Right cardiac atrium (tissue), 5 donors: ENCODE measurements at regions not wholly inside any gene's neighbourhood (a gene's known extent, or its start where the extent isn't known, plus 50 kb on each side); places are given as distances from the start of the nearest gene placed in this dataset.

Experiments
- ATAC-seq, 2 donors: fragments of 200-7000 bp; cut with Tn5 transposase; one replicate each; pipeline versions ENCODE4 v1.8.0 to v1.9.1; 2020; ENCODE audit warnings: moderate library complexity in 2 of 2, mild to moderate bottlenecking in 1 of 2
- DNase-seq, 3 donors: peaks; one replicate each; pipeline ENCODE4 v3.0.0-alpha.2; 2020
- H3K27ac ChIP-seq: one replicate; pipeline ENCODE4 v1.5.1; 2013; ENCODE audit warnings: mild to moderate bottlenecking, low read length, control low read depth, moderate library complexity
- H3K27me3 ChIP-seq: one replicate; pipeline ENCODE4 v1.6.1; 2013; ENCODE audit not compliant: control insufficient read depth, insufficient read depth
- H3K4me1 ChIP-seq: one replicate; pipeline ENCODE4 v1.6.1; 2013; ENCODE audit warnings: low read length; ENCODE audit not compliant: control insufficient read depth, insufficient read depth
- H3K4me3 ChIP-seq: one replicate; pipeline ENCODE4 v1.5.1; 2013; ENCODE audit warnings: low read length, control low read depth
- H3K9me3 ChIP-seq: one replicate; pipeline ENCODE4 v1.6.1; 2013; ENCODE audit warnings: low read length; ENCODE audit not compliant: control insufficient read depth
- WGBS: extraction: QIAGEN DNeasy Blood & Tissue Kit; methylation state at CpG from one replicate; pipeline ENCODE4 v1.1.7; 2013; 5-methylcytosine and 5-hydroxymethylcytosine counted together
- intact Hi-C, 4 donors: fragments of 100-400 bp; cut with DNase I; formaldehyde crosslinking; loops; one replicate each; pipeline versions ENCODE4 v1.11.0 to v1.14.0; 2022 to 2023
- donor health status: healthy with polysubstance abuse.
- donor health status: DM: no; HTN: yes; CAD: no.
- donor health status: DM: no; HTN: no; CAD: no.
- donor health status: DM: no; HTN: yes; CAD: no; lungs with severe emphysema.
- donor health status: DM: yes; HTN: yes; CAD: no.

- Histone ChIP-seq H3K27ac (no peak overlapping the region), H3K9me3 (no peaks in the 10 kb centered on the region), H3K4me3 (no peak overlapping the region), H3K27me3 (peaks cover 3% of the 10 kb centered on the region), H3K4me1 (no peaks in the 10 kb centered on the region)
- ATAC-seq (no peak), DNase-seq (no peak)
- WGBS = 46% methylated on average over 3 of the region's 3 CpGs
- intact Hi-C loops = no loop called here
These were observed 144.0 kb upstream of the TMPO start for GRCh38 chr12:98371419-98371818.

DNA sequence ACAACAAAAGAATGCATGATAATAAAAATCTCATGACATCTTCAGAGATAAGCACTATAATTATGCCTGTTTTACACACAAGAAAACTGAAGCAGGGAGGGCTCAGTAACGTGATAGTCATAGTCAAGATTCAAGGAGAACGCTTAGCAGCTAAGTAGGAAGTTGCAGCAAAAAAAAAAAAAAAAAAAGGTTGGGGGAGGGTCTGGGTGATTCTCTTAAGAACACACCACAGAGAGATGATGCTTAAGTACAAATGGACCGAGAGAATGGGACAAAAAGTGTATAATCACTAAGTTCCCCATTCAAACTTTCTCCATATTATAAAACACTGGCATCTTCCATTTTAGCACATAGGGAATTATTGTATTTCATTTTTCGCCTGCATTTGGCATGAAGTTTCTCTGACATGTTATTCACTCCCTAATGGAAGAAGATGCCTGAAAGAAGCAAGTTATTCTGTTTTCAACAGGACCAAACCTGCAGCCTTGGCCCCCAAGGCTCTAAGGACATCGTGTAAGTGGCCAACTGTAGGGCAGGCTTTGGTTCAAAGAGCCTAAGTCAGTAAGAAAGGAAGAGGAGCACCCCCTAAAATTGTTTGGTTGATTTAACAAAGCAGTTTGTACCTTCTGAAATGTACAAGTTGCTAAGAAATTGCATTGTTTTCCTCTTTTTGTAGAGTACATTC is 142.9 kb upstream of the TMPO start:
- 66% methylated on average over 5 of the region's 5 CpGs for WGBS
- Histone ChIP-seq H3K4me3 (no peak overlapping the region), H3K27me3 (peaks cover 3% of the 10 kb centered on the region), H3K9me3 (no peaks in the 10 kb centered on the region), H3K4me1 (no peaks in the 10 kb centered on the region), H3K27ac (no peak overlapping the region)
- intact Hi-C loops = no loop called here
- no peak for ATAC-seq
- no peak for DNase-seq

GRCh38 chr12:98373025-98373554 is 142.3 kb upstream of the TMPO start:
- H3K27me3 ChIP-seq = peaks cover 3% of the 10 kb centered on the region
- ATAC-seq (no peak), DNase-seq (no peak)
- H3K4me3 ChIP-seq = no peak overlapping the region
- WGBS = 53% methylated on average over 2 of the region's 2 CpGs
- H3K27ac ChIP-seq = no peak overlapping the region
- intact Hi-C loops = no loop called here
- no peaks in the 10 kb centered on the region for H3K4me1 ChIP-seq
- H3K9me3 ChIP-seq = no peaks in the 10 kb centered on the region

DNA sequence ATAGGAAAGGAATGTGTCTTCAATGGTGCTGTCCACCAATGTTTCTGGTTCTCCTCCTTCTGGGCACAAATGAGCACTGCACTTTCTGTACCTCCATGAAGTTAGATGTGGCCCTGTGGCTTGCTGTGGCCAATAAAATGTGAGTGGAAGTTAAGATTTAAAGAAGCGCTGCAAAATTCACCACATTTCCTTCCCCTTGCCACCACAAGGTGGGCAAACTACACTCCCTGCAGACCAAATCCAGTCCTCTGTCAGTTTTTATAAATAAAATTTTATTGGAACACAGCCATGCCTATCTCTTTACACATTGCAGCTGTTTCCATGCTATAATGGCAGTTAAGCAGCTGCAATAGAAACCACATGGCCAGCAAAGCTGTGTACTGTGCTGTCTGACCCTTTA is 141.4 kb upstream of the TMPO start:
- intact Hi-C loops = no loop called here
- no peak for DNase-seq
- Histone ChIP-seq H3K27me3 (peaks cover 3% of the 10 kb centered on the region), H3K9me3 (no peaks in the 10 kb centered on the region), H3K4me1 (no peaks in the 10 kb centered on the region), H3K27ac (no peak overlapping the region), H3K4me3 (no peak overlapping the region)
- no peak for ATAC-seq
- WGBS = 79% methylated on average over 1 of the region's 1 CpG

DNA sequence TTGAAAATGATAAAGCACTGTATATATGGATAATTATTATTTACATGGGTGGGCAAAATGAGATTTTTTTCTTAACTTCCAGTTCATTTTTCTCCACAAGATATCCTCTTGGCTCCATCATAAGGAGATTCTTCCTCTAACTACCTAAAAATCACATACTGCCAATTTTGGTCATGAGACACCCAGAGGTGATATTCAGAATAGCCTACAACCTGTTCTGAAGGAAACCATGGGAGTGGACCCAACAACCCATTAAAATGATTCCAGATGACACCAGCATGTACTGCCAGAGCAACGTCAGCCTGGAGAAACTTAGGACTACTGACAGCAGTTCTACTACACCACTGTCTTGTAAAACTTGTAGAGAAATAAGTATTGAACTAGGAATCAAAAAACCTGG is 136.3 kb upstream of the TMPO start:
- WGBS = 75% methylated on average over 1 of the region's 1 CpG

DNA sequence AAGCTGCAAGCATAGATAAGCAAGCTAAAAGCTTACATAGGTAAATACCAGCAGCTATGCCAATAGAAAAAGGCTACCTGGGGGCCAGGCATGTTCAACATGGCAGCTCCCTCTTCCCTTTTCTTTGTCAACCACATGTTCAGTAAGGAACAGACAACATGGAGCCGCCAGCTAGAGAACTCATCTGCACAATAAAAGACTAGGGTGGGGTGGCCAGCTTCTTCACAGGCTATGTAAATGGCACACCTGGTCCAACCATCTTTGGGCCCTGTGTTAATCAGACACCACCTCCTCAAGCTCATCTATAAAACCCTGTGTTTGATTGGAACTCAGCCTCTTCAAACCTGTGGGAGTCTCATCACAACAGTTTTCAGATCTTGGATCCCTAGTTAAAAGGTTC is 129.7 kb upstream of the TMPO start:
- 84% methylated on average over 1 of the region's 1 CpG for WGBS

More for the DNA sequence above, 136.3 kb upstream of the TMPO start:
- Histone ChIP-seq H3K27ac (no peak overlapping the region), H3K9me3 (no peaks in the 10 kb centered on the region), H3K4me1 (no peaks in the 10 kb centered on the region), H3K4me3 (no peak overlapping the region), H3K27me3 (peaks cover 3% of the 10 kb centered on the region)
- DNase-seq (no peak), ATAC-seq (no peak)
- intact Hi-C loops = no loop called here

GRCh38 chr12:98387444-98387843 is 127.9 kb upstream of the TMPO start:
- no peak for DNase-seq

More for the DNA sequence above, 129.7 kb upstream of the TMPO start:
- H3K27me3 ChIP-seq = no peaks in the 10 kb centered on the region
- no peaks in the 10 kb centered on the region for H3K9me3 ChIP-seq
- no peaks in the 10 kb centered on the region for H3K4me1 ChIP-seq
- ATAC-seq = no peak
- no peak for DNase-seq
- H3K27ac ChIP-seq = no peak overlapping the region
- intact Hi-C loops = no loop called here
- H3K4me3 ChIP-seq = no peak overlapping the region

GRCh38 chr12:98388126-98388525 is 127.3 kb upstream of the TMPO start:
- intact Hi-C loops = no loop called here
- 74% methylated on average over 10 of the region's 10 CpGs for WGBS
- ATAC-seq = no peak
- no peaks in the 10 kb centered on the region for H3K27me3 ChIP-seq
- H3K27ac ChIP-seq = no peak overlapping the region
- H3K9me3 ChIP-seq = no peaks in the 10 kb centered on the region
- H3K4me1 ChIP-seq = no peaks in the 10 kb centered on the region
- DNase-seq = no peak
- H3K4me3 ChIP-seq = no peak overlapping the region

More at GRCh38 chr12:98387444-98387843, 127.9 kb upstream of the TMPO start:
- Histone ChIP-seq H3K27me3 (no peaks in the 10 kb centered on the region), H3K9me3 (no peaks in the 10 kb centered on the region), H3K27ac (no peak overlapping the region), H3K4me1 (no peaks in the 10 kb centered on the region), H3K4me3 (no peak overlapping the region)
- ATAC-seq = no peak
- 50% methylated on average over 2 of the region's 2 CpGs for WGBS
- intact Hi-C loops = no loop called here

DNA sequence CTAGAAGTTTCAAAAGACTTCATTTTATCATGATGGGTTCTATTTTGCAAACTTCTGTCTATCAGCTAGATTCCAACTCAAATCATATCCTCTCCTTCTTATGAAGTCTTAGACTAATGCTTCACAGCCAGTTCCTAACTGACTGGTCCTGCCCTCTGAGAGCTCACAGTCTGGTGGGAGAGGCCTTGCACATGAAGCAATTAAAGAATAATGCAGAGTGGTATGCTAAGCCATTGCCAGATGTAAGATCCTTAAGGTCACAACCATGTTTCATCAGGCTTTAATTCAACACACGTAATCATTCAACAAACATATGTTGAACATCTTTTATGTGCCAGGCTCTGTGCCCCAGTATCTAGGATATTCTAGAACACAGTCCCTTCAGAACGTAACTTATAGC is 125.8 kb upstream of the TMPO start:
- ATAC-seq = no peak
- Histone ChIP-seq H3K4me3 (no peak overlapping the region), H3K27me3 (no peaks in the 10 kb centered on the region), H3K27ac (no peak overlapping the region), H3K9me3 (no peaks in the 10 kb centered on the region), H3K4me1 (no peaks in the 10 kb centered on the region)
- intact Hi-C loops = no loop called here
- WGBS = 91% methylated on average over 2 of the region's 2 CpGs
- DNase-seq = no peak

- 23% methylated on average over 33 of the region's 33 CpGs for WGBS
- no peak overlapping the region for H3K27ac ChIP-seq
- DNase-seq = peak; percentile 77 to 91 (median 89)
- H3K9me3 ChIP-seq = no peaks in the 10 kb centered on the region
- intact Hi-C loops = loop anchor here in 3 of 4 donors (5.0 to 10.0 kb wide), 2 partner anchors 1813 to 1820 kb away; no protein-coding TSS in a partner anchor
- no peaks in the 10 kb centered on the region for H3K4me1 ChIP-seq
- ATAC-seq = peak; percentile 96
- no peaks in the 10 kb centered on the region for H3K27me3 ChIP-seq
- peak overlapping the region; percentile 82 for H3K4me3 ChIP-seq
These were observed 117.9 kb upstream of the TMPO start for GRCh38 chr12:98397323-98398105.

DNA sequence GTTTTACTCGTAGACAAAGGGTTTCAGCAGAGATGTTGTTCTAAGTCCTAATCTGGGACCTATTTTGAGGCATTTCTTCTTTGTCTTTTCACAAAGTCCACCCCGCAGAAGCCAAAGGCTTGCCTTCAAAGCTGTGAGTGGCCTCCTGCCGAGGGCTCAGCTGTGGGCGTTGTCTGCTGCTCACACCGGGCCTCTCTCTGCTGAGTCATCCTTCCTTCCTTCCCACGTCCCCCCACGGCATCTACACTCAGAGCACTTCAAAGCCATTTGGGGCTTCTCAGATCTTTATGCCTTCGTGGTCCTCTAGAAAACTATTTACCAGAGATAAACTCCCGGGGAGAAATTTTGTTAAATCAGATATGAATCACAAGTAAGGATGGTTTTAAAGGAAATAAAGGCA is 115.9 kb upstream of the TMPO start:
- peak; percentile 42 to 81 for ATAC-seq
- Histone ChIP-seq H3K4me1 (no peaks in the 10 kb centered on the region), H3K27me3 (no peaks in the 10 kb centered on the region), H3K27ac (no peak overlapping the region), H3K4me3 (no peak overlapping the region), H3K9me3 (no peaks in the 10 kb centered on the region)
- 29% methylated on average over 9 of the region's 9 CpGs for WGBS
- intact Hi-C loops = loop anchor here in 3 of 4 donors (5.0 to 10.0 kb wide), 2 partner anchors 1815 to 1822 kb away; no protein-coding TSS in a partner anchor
- DNase-seq = peak in 1 of 3 donors; percentile 41
